PC-3 (cell line): ENCODE measurements at regions not wholly inside any gene's neighbourhood (a gene's known extent, or its start where the extent isn't known, plus 50 kb on each side); places are given as distances from the start of the nearest gene placed in this dataset.
A peak's percentile ranks its signal among the peaks of the same experiment; 100 is the strongest.

Source experiments
- ATAC-seq: fragments of 200-7000 bp; cut with Tn5 transposase; 2 replicates; pipeline ENCODE4 v1.9.1; 2020; ENCODE audit warnings: mild to moderate bottlenecking, moderate library complexity
- BruUV-seq: library from RNA; stranded (reverse); fragments of 400-500 nt; replicated peaks from 2 replicates; lab custom pipeline; 2021; lab: Mats Ljungman, UMichigan
- CTCF ChIA-PET: fragments of 300-600 bp; sonication (Branson Sonifier 250); formaldehyde crosslinking; loops from one replicate; lab custom pipeline; 2022; ENCODE audit warnings: antibody characterized with exemption; lab: Charles Lee
- POLR2A ChIA-PET: fragments of 300-600 bp; sonication (Branson Sonifier 250); formaldehyde crosslinking; loops from one replicate; lab custom pipeline; 2022; ENCODE audit warnings: antibody characterized with exemption; ENCODE audit not compliant: unreplicated experiment; lab: Charles Lee
- DNase-seq: peaks from one replicate; pipeline ENCODE4 v3.0.0-alpha.2; 2015
- H2AFZ ChIP-seq: fragments of 300-600 bp; sonication (generic); 2 replicates; pipeline ENCODE4 v1.6.0; 2016; ENCODE audit warnings: antibody characterized with exemption, low read length
- H3F3A ChIP-seq: fragments of 300-600 bp; sonication (generic); one replicate; pipeline ENCODE4 v1.6.0; 2017; ENCODE audit warnings: antibody characterized with exemption, low read length, control low read depth, mild to moderate bottlenecking; ENCODE audit not compliant: unreplicated experiment
- H3K27ac ChIP-seq: fragments of 300-600 bp; sonication (generic); 2 replicates; pipeline ENCODE4 v1.5.1; 2016; ENCODE audit warnings: mild to moderate bottlenecking, low read length
- H3K27me3 ChIP-seq: fragments of 300-600 bp; sonication (generic); 2 replicates; pipeline ENCODE4 v1.6.1; 2016; ENCODE audit warnings: low read length, mixed read lengths
- H3K36me3 ChIP-seq: fragments of 300-600 bp; sonication (generic); 2 replicates; pipeline ENCODE4 v1.6.1; 2016; ENCODE audit warnings: low read depth, mixed run types, low read length, mixed read lengths
- H3K4me1 ChIP-seq: fragments of 300-600 bp; sonication (generic); 2 replicates; pipeline ENCODE4 v1.5.1; 2016; ENCODE audit warnings: low read length; ENCODE audit not compliant: insufficient read depth
- H3K4me2 ChIP-seq: fragments of 300-600 bp; sonication (generic); 2 replicates; pipeline ENCODE4 v1.6.0; 2016; ENCODE audit warnings: low read length
- H3K4me3 ChIP-seq: fragments of 300-600 bp; sonication (generic); 2 replicates; pipeline ENCODE4 v1.5.1; 2016; ENCODE audit warnings: mild to moderate bottlenecking, low read length, mixed read lengths
- H3K79me2 ChIP-seq: fragments of 300-600 bp; sonication (generic); 2 replicates; pipeline ENCODE4 v1.6.1; 2017; ENCODE audit warnings: low read length, mixed read lengths
- H3K9ac ChIP-seq: fragments of 300-600 bp; sonication (generic); 2 replicates; pipeline ENCODE4 v1.6.0; 2016; ENCODE audit warnings: mild to moderate bottlenecking, low read length
- H3K9me2 ChIP-seq: fragments of 300-600 bp; sonication (generic); replicated peaks from 2 replicates; pipeline ENCODE4 v1.6.1; 2016; ENCODE audit warnings: mixed run types, low read length, mixed read lengths
- H3K9me3 ChIP-seq: fragments of 300-600 bp; sonication (generic); 2 replicates; pipeline ENCODE4 v1.6.1; 2016; ENCODE audit warnings: low read length, mixed read lengths
- H4K20me1 ChIP-seq: fragments of 300-600 bp; sonication (generic); 2 replicates; pipeline ENCODE4 v1.6.1; 2016; ENCODE audit warnings: low read length, mixed read lengths
- CTCF ChIP-seq: fragments of 300-600 bp; sonication (generic); conservative IDR thresholded peaks from 2 replicates; pipeline ENCODE4 v1.5.1; 2017; ENCODE audit warnings: antibody characterized with exemption, low read depth, mild to moderate bottlenecking, low read length
- EZH2 ChIP-seq: fragments of 300-600 bp; sonication (generic); IDR thresholded peaks from one replicate; pipeline ENCODE4 v1.6.1; 2017; ENCODE audit warnings: antibody characterized with exemption, mild to moderate bottlenecking, low read length; ENCODE audit not compliant: unreplicated experiment
- EZH2phosphoT487 ChIP-seq: fragments of 300-600 bp; sonication (generic); IDR thresholded peaks from 2 replicates; pipeline ENCODE4 v1.6.1; 2018; ENCODE audit warnings: mild to moderate bottlenecking, antibody characterized with exemption, low read length, borderline replicate concordance
- intact Hi-C: fragments of 100-400 bp; cut with micrococcal nuclease; formaldehyde crosslinking; loops from 2 replicates; pipeline ENCODE4 v1.9.0; 2023

- no peak for ATAC-seq
- CTCF ChIA-PET: no interaction called here
- H3K9me3 ChIP-seq: no peaks in the 10 kb centered on the region
These were observed 52.2 kb upstream of the FAT1 start for GRCh38 chr4:186775902-186776301.

DNA sequence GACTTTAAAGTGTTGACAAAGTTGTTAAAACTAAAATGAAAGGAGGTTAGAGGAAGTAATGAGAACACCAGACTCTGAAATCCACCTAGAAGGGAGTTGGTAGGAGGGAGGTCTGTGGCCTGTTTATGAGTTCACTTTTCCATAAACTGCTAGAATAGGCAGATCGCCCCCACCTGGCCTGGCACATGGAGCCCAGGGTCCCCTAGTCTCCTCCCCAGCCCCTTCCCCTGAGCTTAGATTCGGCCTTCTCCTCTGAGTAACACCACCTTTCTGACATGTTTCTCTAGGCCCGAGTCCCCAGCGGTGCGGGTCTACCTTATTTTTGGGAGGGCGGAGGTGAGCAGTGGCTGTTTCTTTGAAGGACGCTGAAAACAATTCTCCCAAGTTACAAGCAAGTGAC is 54.5 kb upstream of the FAT1 start:
- no peak overlapping the region for H3K4me2 ChIP-seq
- no peak overlapping the region for H3K9ac ChIP-seq
- ATAC-seq: no peak
- no peaks in the 10 kb centered on the region for H3K9me2 ChIP-seq
- ChIA-PET CTCF (no interaction called here), POLR2A (no interaction called here)
- no TSS peak for BruUV-seq
- TF ChIP-seq CTCF (no peak), EZH2 (no peak), EZH2phosphoT487 (no peak)
- DNase-seq: no peak
- H3K4me3 ChIP-seq: no peak overlapping the region
- H3K27ac ChIP-seq: no peak overlapping the region
- no peaks in the 10 kb centered on the region for H3F3A ChIP-seq
- no peaks in the 10 kb centered on the region for H3K9me3 ChIP-seq
- H3K36me3 ChIP-seq: no peaks in the 10 kb centered on the region
- no peak overlapping the region for H2AFZ ChIP-seq
- H4K20me1 ChIP-seq: no peaks in the 10 kb centered on the region
- intact Hi-C loops: no loop called here
- H3K4me1 ChIP-seq: peaks cover 17% of the 10 kb centered on the region
- H3K27me3 ChIP-seq: no peaks in the 10 kb centered on the region
- no peaks in the 10 kb centered on the region for H3K79me2 ChIP-seq

More at GRCh38 chr4:186775902-186776301, 52.2 kb upstream of the FAT1 start:
- Histone ChIP-seq H3K9ac (no peak overlapping the region), H3K27ac (no peak overlapping the region), H2AFZ (no peak overlapping the region), H3K79me2 (no peaks in the 10 kb centered on the region), H3K4me3 (no peak overlapping the region), H4K20me1 (no peaks in the 10 kb centered on the region), H3K36me3 (no peaks in the 10 kb centered on the region), H3K4me1 (peaks cover 15% of the 10 kb centered on the region), H3K27me3 (no peaks in the 10 kb centered on the region), H3K4me2 (no peak overlapping the region), H3K9me2 (no peaks in the 10 kb centered on the region), H3F3A (no peaks in the 10 kb centered on the region)
- intact Hi-C loops: no loop called here
- POLR2A ChIA-PET: no interaction called here
- no peak for TF ChIP-seq CTCF
- no peak for TF ChIP-seq EZH2phosphoT487
- no TSS peak for BruUV-seq
- DNase-seq: no peak

DNA sequence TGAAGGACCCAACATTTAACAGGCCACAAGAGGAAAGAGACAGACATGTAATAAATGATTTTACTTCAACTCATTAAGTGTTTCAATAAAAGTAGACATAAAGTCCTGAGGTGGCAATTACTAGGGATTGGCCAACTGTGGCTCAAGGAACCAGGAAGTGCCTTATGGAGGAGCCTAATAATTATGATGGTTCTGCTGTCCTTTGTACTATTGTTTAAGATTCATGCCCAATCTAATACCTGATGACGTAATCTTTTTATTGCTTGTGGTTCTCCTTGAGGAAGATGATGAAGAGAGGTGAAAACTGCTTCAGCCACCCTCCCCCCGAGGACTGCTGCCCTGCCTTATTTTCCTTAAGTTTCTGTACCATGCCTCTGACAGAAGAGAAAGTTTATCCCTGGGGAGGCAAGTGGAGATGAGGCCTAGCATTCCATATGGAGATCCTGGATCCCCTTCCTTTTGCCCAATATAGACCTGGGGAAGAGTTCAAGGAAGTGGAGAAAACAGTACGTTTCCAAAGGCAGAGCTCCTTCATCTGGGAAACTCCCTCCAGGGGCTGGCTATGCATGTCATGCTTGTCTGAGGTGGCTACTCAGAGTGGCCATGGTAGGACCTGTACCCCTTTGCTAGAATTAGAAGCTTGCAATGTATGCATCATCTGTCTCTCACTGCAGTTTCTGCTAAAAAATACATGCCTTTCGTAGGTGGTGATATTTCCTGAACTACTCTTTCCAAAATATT is 56.8 kb upstream of the FAT1 start:
- Histone ChIP-seq H3F3A (no peaks in the 10 kb centered on the region), H3K9me2 (no peaks in the 10 kb centered on the region), H4K20me1 (no peaks in the 10 kb centered on the region), H3K27ac (peak overlapping the region; percentile 69; the same call in 1 of the 2 replicates), H3K4me1 (peaks cover 17% of the 10 kb centered on the region), H3K79me2 (no peaks in the 10 kb centered on the region), H2AFZ (no peak overlapping the region), H3K9me3 (no peaks in the 10 kb centered on the region), H3K4me2 (peak overlapping the region; percentile 57; the same call in 1 of the 2 replicates), H3K36me3 (no peaks in the 10 kb centered on the region), H3K27me3 (no peaks in the 10 kb centered on the region), H3K4me3 (no peak overlapping the region), H3K9ac (no peak overlapping the region)
- TF ChIP-seq EZH2 (no peak), CTCF (no peak), EZH2phosphoT487 (no peak)
- CTCF ChIA-PET: interaction anchor here (0.6 kb wide), 1 partner anchor 110 kb away, joined by 3 read pairs; no protein-coding TSS in a partner anchor
- intact Hi-C loops: loop anchor here (2.0 to 5.0 kb wide), 2 partner anchors 52 to 152 kb away; no protein-coding TSS in a partner anchor
- DNase-seq (peak; percentile 24), ATAC-seq (no peak)
- no TSS peak for BruUV-seq
- POLR2A ChIA-PET: interaction anchor here (0.7 kb wide), 1 partner anchor 53 kb away, joined by 5 read pairs; no protein-coding TSS in a partner anchor
